ENCODE measurements at regions not wholly inside any gene's neighbourhood (a gene's known extent, or its start where the extent isn't known, plus 50 kb on each side); places are given as distances from the start of the nearest gene placed in this dataset.

DNA sequence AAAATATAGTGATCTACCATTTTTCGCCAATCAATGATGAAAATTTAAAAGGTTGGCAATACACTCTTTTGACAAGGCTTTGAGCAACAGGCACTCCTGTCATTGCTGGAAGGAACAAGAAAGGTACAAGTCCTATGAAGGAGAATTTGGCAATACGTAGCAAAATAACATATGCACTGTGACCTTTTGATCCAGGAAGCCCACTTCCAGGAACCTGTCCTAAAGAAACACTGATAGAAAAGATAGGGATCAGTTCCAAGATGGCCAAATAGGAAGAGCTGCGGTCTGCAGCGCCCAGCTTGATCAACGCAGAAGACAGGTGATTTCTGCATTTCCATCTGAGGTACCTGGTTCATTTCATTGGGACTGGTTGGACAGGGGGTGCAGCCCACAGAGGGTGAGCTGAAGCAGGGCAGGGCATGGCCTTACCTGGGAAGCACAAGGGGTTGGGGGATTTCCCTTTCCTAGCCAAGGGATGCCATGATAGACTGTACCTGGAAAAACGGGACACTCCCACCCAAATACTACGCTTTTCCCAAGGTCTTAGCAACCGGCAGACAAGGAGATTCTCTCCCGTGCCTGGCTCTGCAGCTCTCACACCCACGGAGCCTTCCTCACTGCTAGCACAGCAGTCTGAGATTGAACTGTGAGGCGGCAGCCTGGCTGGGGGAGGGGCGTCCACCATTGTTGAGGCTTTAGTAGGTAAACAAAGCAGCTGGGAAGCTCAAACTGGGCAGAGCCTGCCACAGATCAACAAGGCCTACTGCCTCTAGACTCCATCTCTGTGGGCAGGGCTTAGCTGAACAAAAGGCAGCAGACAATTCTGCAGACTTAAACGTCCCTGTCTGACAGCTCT is 69.7 kb upstream of the GALNT18 start:
- no peaks in the 10 kb centered on the region for H3K79me2 ChIP-seq (ENCODE audit: control insufficient read depth, insufficient read depth, low read length, unreplicated experiment)
- no peak overlapping the region for H2AFZ ChIP-seq (ENCODE audit: low read length, unreplicated experiment)
- H3K36me3 ChIP-seq (ENCODE audit: insufficient read depth, low read length) = no peaks in the 10 kb centered on the region
- no peak overlapping the region for H3K4me3 ChIP-seq (ENCODE audit: low read depth, low read length)
- H3K27ac ChIP-seq (ENCODE audit: low read depth, low read length) = no peak overlapping the region
- no peaks in the 10 kb centered on the region for H3K4me1 ChIP-seq (ENCODE audit: control insufficient read depth, insufficient read depth, low read length, unreplicated experiment)
- peaks cover 16% of the 10 kb centered on the region for H3K27me3 ChIP-seq (ENCODE audit: insufficient read depth, low read length)

DNA sequence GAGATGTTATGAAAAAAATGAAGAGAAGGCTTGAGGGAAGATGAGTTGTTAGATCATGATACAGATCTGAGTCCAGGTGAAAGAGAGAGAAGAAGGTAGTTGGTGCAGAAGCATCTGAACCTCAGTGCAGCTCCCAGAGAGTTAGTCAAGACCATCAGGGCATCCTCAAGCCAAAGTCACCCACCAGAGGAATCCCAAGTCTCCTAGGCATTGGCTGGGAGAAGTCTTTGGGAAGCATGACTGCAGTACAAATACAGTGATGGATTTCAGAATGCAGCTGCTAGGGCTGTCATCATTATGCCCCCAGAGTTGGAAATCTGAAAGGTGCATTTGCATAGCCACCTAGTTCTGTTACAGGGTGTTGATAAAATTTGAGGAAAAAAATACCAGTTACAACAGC is 59.7 kb upstream of the GALNT18 start:
- peaks cover 91% of the 10 kb centered on the region for H3K27me3 ChIP-seq (ENCODE audit: insufficient read depth, low read length)
- H2AFZ ChIP-seq (ENCODE audit: low read length, unreplicated experiment) = no peak overlapping the region
- no peak overlapping the region for H3K4me3 ChIP-seq (ENCODE audit: low read depth, low read length)
- no peak overlapping the region for H3K27ac ChIP-seq (ENCODE audit: low read depth, low read length)
- no peaks in the 10 kb centered on the region for H3K4me1 ChIP-seq (ENCODE audit: control insufficient read depth, insufficient read depth, low read length, unreplicated experiment)
- H3K36me3 ChIP-seq (ENCODE audit: insufficient read depth, low read length) = no peaks in the 10 kb centered on the region
- H3K79me2 ChIP-seq (ENCODE audit: control insufficient read depth, insufficient read depth, low read length, unreplicated experiment) = no peaks in the 10 kb centered on the region

DNA sequence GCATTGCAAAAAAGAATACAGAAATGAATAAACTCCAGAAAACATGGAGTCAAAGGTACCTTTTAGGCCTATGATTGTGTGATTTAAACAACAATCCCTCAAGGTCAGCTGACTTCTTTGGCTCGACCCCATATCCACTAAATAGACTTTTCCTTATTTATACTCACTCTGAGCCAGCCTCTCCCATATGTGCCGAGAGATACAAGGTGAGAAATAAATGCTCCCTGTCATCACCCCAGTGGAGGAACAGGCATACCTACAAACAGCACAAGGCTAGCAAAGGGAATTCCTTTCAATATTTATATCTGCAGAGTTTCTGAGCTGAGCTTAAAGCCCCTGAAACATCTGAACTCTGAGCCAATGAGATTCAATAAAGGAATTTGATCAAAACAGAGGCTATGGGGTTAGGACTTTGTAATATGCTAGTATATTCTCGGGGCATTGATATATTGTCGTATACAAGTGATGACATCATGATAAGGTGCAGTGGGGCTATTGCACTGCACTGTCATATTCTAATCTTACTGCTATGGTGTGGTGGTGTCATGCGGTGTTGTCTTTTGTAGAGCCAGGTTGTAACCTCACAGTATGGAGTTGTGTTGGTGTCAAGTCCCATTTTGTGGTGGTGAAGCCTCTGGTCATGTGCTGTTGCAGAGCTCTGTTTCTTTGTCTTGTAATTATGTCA is 56.0 kb upstream of the GALNT18 start:
- Histone ChIP-seq H3K27ac (ENCODE audit: low read depth, low read length) (no peak overlapping the region), H3K4me1 (ENCODE audit: control insufficient read depth, insufficient read depth, low read length, unreplicated experiment) (no peaks in the 10 kb centered on the region), H3K27me3 (ENCODE audit: insufficient read depth, low read length) (peaks cover 89% of the 10 kb centered on the region), H2AFZ (ENCODE audit: low read length, unreplicated experiment) (no peak overlapping the region), H3K79me2 (ENCODE audit: control insufficient read depth, insufficient read depth, low read length, unreplicated experiment) (no peaks in the 10 kb centered on the region), H3K36me3 (ENCODE audit: insufficient read depth, low read length) (no peaks in the 10 kb centered on the region), H3K4me3 (ENCODE audit: low read depth, low read length) (no peak overlapping the region)

DNA sequence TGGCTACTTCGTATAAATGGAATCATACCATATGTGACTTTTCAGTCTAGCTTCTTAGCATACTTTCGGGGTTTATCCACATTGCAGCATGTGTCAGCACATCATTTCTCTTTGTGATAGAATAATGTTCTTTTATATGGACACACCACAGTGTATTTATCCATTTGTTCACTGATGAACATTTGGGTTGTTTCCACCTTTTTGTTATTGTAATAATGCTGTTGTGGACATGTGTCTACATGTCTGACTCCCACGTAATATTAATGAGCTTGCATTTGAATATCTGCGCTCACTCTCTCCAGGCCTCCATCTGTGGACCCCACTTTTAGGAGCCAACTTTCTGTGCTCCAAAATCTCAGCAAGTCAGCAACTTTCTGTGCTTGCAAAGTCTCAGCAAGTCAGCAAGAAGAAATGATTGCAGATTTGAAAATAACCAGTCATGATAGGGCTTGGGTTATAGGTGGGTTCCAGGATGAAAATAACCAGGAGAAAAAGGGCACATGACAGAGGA is 53.9 kb upstream of the GALNT18 start:
- no peak overlapping the region for H3K27ac ChIP-seq (ENCODE audit: low read depth, low read length)
- H3K4me3 ChIP-seq (ENCODE audit: low read depth, low read length) = no peak overlapping the region
- H3K27me3 ChIP-seq (ENCODE audit: insufficient read depth, low read length) = peaks cover 86% of the 10 kb centered on the region
- H3K36me3 ChIP-seq (ENCODE audit: insufficient read depth, low read length) = no peaks in the 10 kb centered on the region
- no peak overlapping the region for H2AFZ ChIP-seq (ENCODE audit: low read length, unreplicated experiment)
- no peaks in the 10 kb centered on the region for H3K4me1 ChIP-seq (ENCODE audit: control insufficient read depth, insufficient read depth, low read length, unreplicated experiment)
- no peaks in the 10 kb centered on the region for H3K79me2 ChIP-seq (ENCODE audit: control insufficient read depth, insufficient read depth, low read length, unreplicated experiment)

DNA sequence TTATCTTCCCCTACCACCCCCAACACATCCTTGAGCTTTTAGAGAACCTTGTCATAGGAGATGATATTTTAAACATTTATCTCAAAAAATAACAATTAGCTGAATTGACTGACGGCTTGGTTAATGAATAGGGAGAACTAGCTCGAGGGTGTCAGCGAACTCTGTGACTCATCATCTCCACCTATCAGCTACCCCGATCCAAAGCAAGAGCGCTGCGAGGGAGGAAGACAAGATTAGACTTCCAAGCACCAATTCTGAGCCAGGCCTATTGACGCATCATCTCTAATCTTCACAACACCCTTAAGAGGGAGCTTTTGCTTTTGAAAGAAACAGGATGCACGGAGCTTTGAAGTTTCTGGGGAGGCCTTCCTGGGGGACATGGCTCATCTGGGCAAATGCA is 51.0 kb upstream of the GALNT18 start:
- Histone ChIP-seq H3K27ac (ENCODE audit: low read depth, low read length) (no peak overlapping the region), H3K4me1 (ENCODE audit: control insufficient read depth, insufficient read depth, low read length, unreplicated experiment) (no peaks in the 10 kb centered on the region), H3K36me3 (ENCODE audit: insufficient read depth, low read length) (no peaks in the 10 kb centered on the region), H2AFZ (ENCODE audit: low read length, unreplicated experiment) (no peak overlapping the region), H3K27me3 (ENCODE audit: insufficient read depth, low read length) (peaks cover 88% of the 10 kb centered on the region), H3K79me2 (ENCODE audit: control insufficient read depth, insufficient read depth, low read length, unreplicated experiment) (no peaks in the 10 kb centered on the region), H3K4me3 (ENCODE audit: low read depth, low read length) (no peak overlapping the region)

DNA sequence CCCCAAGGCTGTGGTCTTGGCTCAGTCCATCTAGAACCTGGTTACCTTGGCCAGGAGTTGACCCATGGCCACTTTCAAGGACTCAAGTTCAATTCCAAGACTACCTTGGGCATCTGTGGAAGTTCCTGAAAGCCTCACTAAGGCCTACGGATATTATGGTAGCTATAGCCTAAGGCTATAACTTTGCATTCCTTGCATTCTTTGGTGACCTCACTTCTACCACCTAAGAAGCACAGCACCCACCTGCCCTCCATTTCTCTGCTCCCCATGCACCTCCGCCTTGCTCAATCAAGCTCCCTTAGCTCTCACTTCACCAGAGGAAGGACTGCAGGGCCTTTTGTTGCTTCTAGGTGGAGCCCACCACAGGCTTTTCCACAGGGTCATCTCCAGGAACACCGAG is 50.3 kb upstream of the GALNT18 start:
- no peak overlapping the region for H2AFZ ChIP-seq (ENCODE audit: low read length, unreplicated experiment)
- no peak overlapping the region for H3K27ac ChIP-seq (ENCODE audit: low read depth, low read length)
- no peak overlapping the region for H3K4me3 ChIP-seq (ENCODE audit: low read depth, low read length)
- H3K36me3 ChIP-seq (ENCODE audit: insufficient read depth, low read length) = no peaks in the 10 kb centered on the region
- H3K27me3 ChIP-seq (ENCODE audit: insufficient read depth, low read length) = peaks cover 88% of the 10 kb centered on the region
- H3K4me1 ChIP-seq (ENCODE audit: control insufficient read depth, insufficient read depth, low read length, unreplicated experiment) = no peaks in the 10 kb centered on the region
- H3K79me2 ChIP-seq (ENCODE audit: control insufficient read depth, insufficient read depth, low read length, unreplicated experiment) = no peaks in the 10 kb centered on the region
